Muscle layer of duodenum (tissue), 2 donors: ENCODE measurements at regions not wholly inside any gene's neighbourhood (a gene's known extent, or its start where the extent isn't known, plus 50 kb on each side); places are given as distances from the start of the nearest gene placed in this dataset.

Source experiments
- H3K27ac ChIP-seq: one replicate; pipeline ENCODE4 v1.7.0; 2013; ENCODE audit warnings: mild to moderate bottlenecking, low read length
- H3K27me3 ChIP-seq: one replicate; pipeline ENCODE4 v1.7.0; 2013; ENCODE audit warnings: low read depth, mild to moderate bottlenecking, control low read depth, low read length
- H3K36me3 ChIP-seq, 2 donors: one replicate each; pipeline ENCODE4 v1.7.0; 2013; ENCODE audit warnings: low read length in 2 of 2, control low read depth in 1 of 2, mild to moderate bottlenecking in 1 of 2; ENCODE audit not compliant: insufficient read depth in 2 of 2, control insufficient read depth in 1 of 2
- H3K4me1 ChIP-seq, 2 donors: one replicate each; pipeline ENCODE4 v1.7.0; 2013; ENCODE audit warnings: low read length in 2 of 2, mild to moderate bottlenecking in 2 of 2, control low read depth in 1 of 2, moderate library complexity in 1 of 2; ENCODE audit not compliant: insufficient read depth in 2 of 2, control insufficient read depth in 1 of 2
- H3K4me3 ChIP-seq, 2 donors: one replicate each; pipeline ENCODE4 v1.7.0; 2013; ENCODE audit warnings: low read length in 2 of 2, low read depth in 1 of 2, mild to moderate bottlenecking in 1 of 2
- H3K9me3 ChIP-seq, 2 donors: one replicate each; pipeline ENCODE4 v1.7.0; 2013; ENCODE audit warnings: low read length in 2 of 2, control low read depth in 1 of 2, mild to moderate bottlenecking in 1 of 2; ENCODE audit not compliant: control insufficient read depth in 1 of 2
- donor health status: healthy.

- Histone ChIP-seq H3K9me3 (peaks cover 0 to 6% of the 10 kb centered on the region in 2 donors), H3K4me3 (no peak overlapping the region), H3K27ac (no peak overlapping the region), H3K4me1 (no peaks in the 10 kb centered on the region), H3K27me3 (no peaks in the 10 kb centered on the region), H3K36me3 (no peaks in the 10 kb centered on the region)
These were observed 227.4 kb upstream of the MYT1L start for GRCh38 chr2:2558476-2558875.

DNA sequence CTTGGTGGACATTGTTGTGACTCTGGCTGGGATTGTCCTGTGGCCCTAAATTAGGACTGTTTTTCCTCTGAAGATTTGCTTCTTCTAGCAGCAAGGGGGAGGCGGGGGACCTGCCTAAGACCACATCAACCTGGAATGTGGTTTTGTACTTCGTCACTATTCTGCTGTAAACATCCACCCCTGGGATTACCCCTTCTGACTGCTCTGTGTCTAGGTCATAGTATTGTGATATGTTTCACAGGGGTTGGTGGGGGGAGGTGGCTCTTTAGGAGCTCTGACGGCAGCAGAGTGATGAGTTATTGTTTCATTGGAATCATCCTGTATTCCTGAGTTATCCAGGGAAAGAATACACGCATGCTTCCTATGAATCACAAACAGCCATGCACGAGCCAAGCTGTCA is 226.4 kb upstream of the MYT1L start:
- no peaks in the 10 kb centered on the region for H3K36me3 ChIP-seq
- H3K4me3 ChIP-seq: no peak overlapping the region
- H3K27ac ChIP-seq: no peak overlapping the region
- H3K27me3 ChIP-seq: no peaks in the 10 kb centered on the region
- peaks cover 0 to 16% of the 10 kb centered on the region in 2 donors for H3K9me3 ChIP-seq
- no peaks in the 10 kb centered on the region for H3K4me1 ChIP-seq

GRCh38 chr2:2550856-2551255 is 219.8 kb upstream of the MYT1L start:
- no peaks in the 10 kb centered on the region for H3K27me3 ChIP-seq
- H3K36me3 ChIP-seq: no peaks in the 10 kb centered on the region
- no peaks in the 10 kb centered on the region for H3K4me1 ChIP-seq
- H3K9me3 ChIP-seq: peaks cover 0 to 22% of the 10 kb centered on the region in 2 donors
- no peak overlapping the region for H3K27ac ChIP-seq
- no peak overlapping the region for H3K4me3 ChIP-seq

- H3K27ac ChIP-seq: no peak overlapping the region
- H3K4me3 ChIP-seq: no peak overlapping the region
- H3K4me1 ChIP-seq: no peaks in the 10 kb centered on the region
- H3K36me3 ChIP-seq: no peaks in the 10 kb centered on the region
- peaks cover 0 to 11% of the 10 kb centered on the region in 2 donors for H3K9me3 ChIP-seq
- H3K27me3 ChIP-seq: no peaks in the 10 kb centered on the region
These were observed 216.8 kb upstream of the MYT1L start for GRCh38 chr2:2547911-2548310.

GRCh38 chr2:2547451-2547850 is 216.4 kb upstream of the MYT1L start:
- H3K27ac ChIP-seq: no peak overlapping the region
- H3K4me3 ChIP-seq: no peak overlapping the region
- no peaks in the 10 kb centered on the region for H3K36me3 ChIP-seq
- H3K4me1 ChIP-seq: no peaks in the 10 kb centered on the region
- H3K27me3 ChIP-seq: no peaks in the 10 kb centered on the region
- peaks cover 0 to 6% of the 10 kb centered on the region in 2 donors for H3K9me3 ChIP-seq

GRCh38 chr2:2546046-2546445 is 215.0 kb upstream of the MYT1L start:
- H3K9me3 ChIP-seq: peaks cover 0 to under 1% of the 10 kb centered on the region in 2 donors
- H3K36me3 ChIP-seq: no peaks in the 10 kb centered on the region
- no peak overlapping the region for H3K27ac ChIP-seq
- no peak overlapping the region for H3K4me3 ChIP-seq
- H3K27me3 ChIP-seq: no peaks in the 10 kb centered on the region
- H3K4me1 ChIP-seq: no peaks in the 10 kb centered on the region

GRCh38 chr2:2542966-2543611 is 212.0 kb upstream of the MYT1L start:
- Histone ChIP-seq H3K27me3 (no peaks in the 10 kb centered on the region), H3K4me3 (no peak overlapping the region), H3K36me3 (no peaks in the 10 kb centered on the region), H3K9me3 (no peaks in the 10 kb centered on the region), H3K27ac (no peak overlapping the region), H3K4me1 (no peaks in the 10 kb centered on the region)

DNA sequence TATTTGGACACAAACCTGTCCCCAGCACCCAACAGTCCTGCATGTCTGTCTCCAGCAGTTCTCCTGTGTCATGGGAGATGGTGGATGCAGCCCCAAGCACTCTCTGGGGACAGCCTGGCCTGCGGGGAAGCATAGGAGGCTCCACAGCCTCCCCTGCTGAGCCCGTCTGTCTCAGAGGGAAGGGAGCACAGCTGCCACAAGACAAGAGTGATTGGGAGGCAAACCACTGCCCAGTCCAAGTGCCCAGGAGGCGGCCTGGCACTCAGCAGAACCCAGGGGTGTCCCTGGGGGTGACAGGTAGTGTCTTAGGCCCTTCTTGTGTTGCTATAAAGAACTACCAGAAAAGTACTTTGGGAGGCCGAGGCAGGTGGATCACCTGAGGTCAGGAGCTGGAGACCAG is 211.2 kb upstream of the MYT1L start:
- no peaks in the 10 kb centered on the region for H3K9me3 ChIP-seq
- no peaks in the 10 kb centered on the region for H3K36me3 ChIP-seq
- no peaks in the 10 kb centered on the region for H3K4me1 ChIP-seq
- H3K27me3 ChIP-seq: no peaks in the 10 kb centered on the region
- no peak overlapping the region for H3K27ac ChIP-seq
- no peak overlapping the region for H3K4me3 ChIP-seq

DNA sequence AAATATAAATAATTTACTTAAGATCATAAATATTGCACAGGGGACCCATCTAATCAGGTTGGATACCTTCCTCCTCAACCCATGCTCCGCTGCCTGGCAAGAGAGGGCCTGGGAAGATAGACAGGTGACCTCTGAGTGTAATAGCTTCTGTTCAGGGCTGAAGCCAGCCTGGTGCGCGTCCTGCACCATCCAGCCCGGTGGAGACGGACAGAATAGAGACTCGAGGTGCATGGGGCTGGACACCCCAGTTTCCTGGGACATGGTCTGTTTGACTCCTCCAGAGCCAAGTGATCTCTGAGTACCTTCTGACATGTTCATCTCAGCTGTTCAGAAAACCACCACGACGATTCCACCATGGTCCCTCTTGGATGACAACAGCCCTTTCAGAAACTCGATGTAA is 209.3 kb upstream of the MYT1L start:
- H3K4me1 ChIP-seq: no peaks in the 10 kb centered on the region
- no peaks in the 10 kb centered on the region for H3K27me3 ChIP-seq

GRCh38 chr2:2536416-2537056 is 205.5 kb upstream of the MYT1L start:
- Histone ChIP-seq H3K27ac (no peak overlapping the region), H3K4me1 (no peaks in the 10 kb centered on the region), H3K27me3 (no peaks in the 10 kb centered on the region), H3K9me3 (no peaks in the 10 kb centered on the region), H3K36me3 (no peaks in the 10 kb centered on the region), H3K4me3 (no peak overlapping the region)

More for the DNA sequence above, 209.3 kb upstream of the MYT1L start:
- no peaks in the 10 kb centered on the region for H3K9me3 ChIP-seq
- H3K4me3 ChIP-seq: no peak overlapping the region
- no peak overlapping the region for H3K27ac ChIP-seq
- H3K36me3 ChIP-seq: no peaks in the 10 kb centered on the region

DNA sequence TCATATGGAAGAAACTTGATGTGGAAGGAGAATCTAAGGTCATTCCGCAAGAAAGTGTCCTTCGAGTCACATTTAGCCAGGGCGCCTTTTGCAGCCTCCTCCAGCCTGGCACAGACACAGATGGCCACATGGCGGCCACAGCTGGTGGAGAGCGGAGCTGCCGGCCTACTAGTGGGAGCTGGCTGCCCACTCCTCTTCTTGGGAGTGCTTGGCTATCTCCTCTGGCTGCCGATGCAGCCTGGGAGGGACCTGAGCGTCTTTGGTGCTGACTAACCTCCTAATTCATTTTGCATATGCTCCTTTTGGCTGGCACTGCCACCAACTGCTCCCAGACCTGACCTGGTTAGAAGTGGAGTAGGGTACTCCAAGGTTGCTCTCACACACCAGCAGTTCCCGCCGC is 199.3 kb upstream of the MYT1L start:
- Histone ChIP-seq H3K27me3 (no peaks in the 10 kb centered on the region), H3K4me1 (no peaks in the 10 kb centered on the region), H3K4me3 (no peak overlapping the region), H3K9me3 (no peaks in the 10 kb centered on the region), H3K27ac (no peak overlapping the region), H3K36me3 (no peaks in the 10 kb centered on the region)

DNA sequence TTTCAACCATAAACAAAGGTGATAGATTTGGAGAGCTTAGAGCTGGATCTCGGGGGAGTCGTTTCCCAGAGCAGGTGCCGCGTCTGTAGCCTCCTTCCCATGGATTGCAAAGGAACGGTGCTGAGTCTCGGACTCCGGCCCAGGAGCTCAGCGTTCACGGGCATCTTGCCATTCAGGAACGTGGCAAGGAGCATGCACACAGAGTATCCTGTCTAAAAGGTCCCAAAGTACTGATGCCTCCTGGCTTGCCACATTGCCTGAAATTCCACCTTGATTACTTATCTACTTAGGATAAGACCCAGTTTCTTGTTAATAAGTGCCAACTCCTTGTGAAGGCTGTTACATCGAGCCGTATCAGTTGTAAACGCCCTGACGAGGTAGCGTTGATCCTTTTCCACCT is 197.8 kb upstream of the MYT1L start:
- H3K4me3 ChIP-seq: no peak overlapping the region
- H3K4me1 ChIP-seq: peaks cover 0 to 6% of the 10 kb centered on the region in 2 donors
- no peaks in the 10 kb centered on the region for H3K36me3 ChIP-seq
- H3K9me3 ChIP-seq: no peaks in the 10 kb centered on the region
- no peaks in the 10 kb centered on the region for H3K27me3 ChIP-seq
- H3K27ac ChIP-seq: no peak overlapping the region
